ENCODE measurements at regions not wholly inside any gene's neighbourhood (a gene's known extent, or its start where the extent isn't known, plus 50 kb on each side); places are given as distances from the start of the nearest gene placed in this dataset.

- no peak for TF ChIP-seq EZH2 (IDR thresholded peaks at IDR 0.05; ENCODE audit: low read depth)
- TF ChIP-seq CTCF (conservative IDR thresholded peaks at IDR 0.05) = no peak
- Histone ChIP-seq H3K36me3 (ENCODE audit: low read depth) (no peaks in the 10 kb centered on the region), H3K4me1 (replicated peaks; ENCODE audit: insufficient read depth) (no peaks in the 10 kb centered on the region), H3K9me3 (ENCODE audit: insufficient read depth, low read depth) (no peaks in the 10 kb centered on the region), H3K4me2 (no peak overlapping the region), H3K27me3 (ENCODE audit: insufficient read depth, low read depth) (peaks cover 18% of the 10 kb centered on the region), H3K27ac (no peak overlapping the region), H3K79me2 (ENCODE audit: low read depth) (no peaks in the 10 kb centered on the region), H3K4me3 (no peak overlapping the region), H3K9me2 (ENCODE audit: insufficient read depth) (no peaks in the 10 kb centered on the region), H3F3A (ENCODE audit: insufficient read depth, low read depth) (no peaks in the 10 kb centered on the region), H2AFZ (no peak overlapping the region), H4K20me1 (ENCODE audit: insufficient read depth) (no peaks in the 10 kb centered on the region)
- no peak for DNase-seq
- CTCF ChIA-PET = no interaction called here
- no TSS peak for BruUV-seq (replicated peaks)
- intact Hi-C loops (cut with micrococcal nuclease; ENCODE audit: unreplicated experiment) = no loop called here
- POLR2A ChIA-PET (ENCODE audit: unreplicated experiment) = no interaction called here
Measured at GRCh38 chr16:82361885-82362284, 191.9 kb upstream of the MPHOSPH6 start.

GRCh38 chr16:82360024-82360783, 190.2 kb upstream of the MPHOSPH6 start:
- ChIA-PET POLR2A (ENCODE audit: unreplicated experiment) (no interaction called here), CTCF (interaction anchor here (0.5 kb wide), 1 partner anchor 384 kb away, joined by 4 read pairs; no protein-coding TSS in a partner anchor)
- intact Hi-C loops (cut with micrococcal nuclease; ENCODE audit: unreplicated experiment) = no loop called here
- no peaks in the 10 kb centered on the region for H3K79me2 ChIP-seq (ENCODE audit: low read depth)
- no peak overlapping the region for H3K4me2 ChIP-seq
- no peaks in the 10 kb centered on the region for H3K9me3 ChIP-seq (ENCODE audit: insufficient read depth, low read depth)
- H3K27ac ChIP-seq = no peak overlapping the region
- no peak for DNase-seq
- no peak for TF ChIP-seq EZH2 (IDR thresholded peaks at IDR 0.05; ENCODE audit: low read depth)
- no peak for TF ChIP-seq CTCF (conservative IDR thresholded peaks at IDR 0.05)
- H4K20me1 ChIP-seq (ENCODE audit: insufficient read depth) = no peaks in the 10 kb centered on the region
- no peaks in the 10 kb centered on the region for H3K36me3 ChIP-seq (ENCODE audit: low read depth)
- no peaks in the 10 kb centered on the region for H3K4me1 ChIP-seq (replicated peaks; ENCODE audit: insufficient read depth)
- no peak overlapping the region for H2AFZ ChIP-seq
- H3K27me3 ChIP-seq (ENCODE audit: insufficient read depth, low read depth) = peaks cover 22% of the 10 kb centered on the region
- no peaks in the 10 kb centered on the region for H3F3A ChIP-seq (ENCODE audit: insufficient read depth, low read depth)
- BruUV-seq (replicated peaks) = no TSS peak
- no peaks in the 10 kb centered on the region for H3K9me2 ChIP-seq (ENCODE audit: insufficient read depth)
- no peak overlapping the region for H3K4me3 ChIP-seq

DNA sequence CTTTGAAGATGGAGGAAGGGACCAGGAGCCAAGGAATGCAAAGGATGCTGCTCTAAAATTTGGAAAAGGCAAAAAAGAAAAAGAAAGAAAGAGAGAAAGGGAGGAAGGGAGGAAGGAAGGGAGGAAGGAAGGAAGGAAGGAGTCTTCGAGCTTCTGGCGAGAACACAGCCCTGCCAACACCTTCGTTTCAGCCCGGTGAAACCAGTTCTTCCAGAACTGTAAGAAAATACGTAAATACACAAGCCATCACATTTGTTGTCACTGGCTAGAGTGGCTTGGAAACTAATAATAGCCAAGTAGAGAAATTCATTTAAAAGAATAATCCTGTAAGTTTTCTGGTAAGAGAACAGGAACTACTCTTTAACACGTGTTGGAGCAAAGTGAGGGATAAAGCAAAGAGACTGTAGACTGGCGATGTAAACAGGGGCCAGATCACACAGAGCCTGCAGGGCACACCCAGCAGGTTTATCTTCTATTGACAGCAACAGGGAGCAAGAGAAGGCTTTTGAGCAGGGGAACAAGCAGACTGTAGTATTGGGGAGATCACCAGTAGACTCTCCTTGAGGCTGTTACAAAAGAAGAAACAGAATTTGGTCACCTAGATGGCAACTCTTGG, 188.7 kb upstream of the MPHOSPH6 start:
- Histone ChIP-seq H3K27ac (no peak overlapping the region), H3K9me3 (ENCODE audit: insufficient read depth, low read depth) (no peaks in the 10 kb centered on the region), H3K27me3 (ENCODE audit: insufficient read depth, low read depth) (peaks cover 22% of the 10 kb centered on the region), H2AFZ (no peak overlapping the region), H3K9me2 (ENCODE audit: insufficient read depth) (no peaks in the 10 kb centered on the region), H3K79me2 (ENCODE audit: low read depth) (no peaks in the 10 kb centered on the region), H3K4me3 (no peak overlapping the region), H3K4me2 (no peak overlapping the region), H3F3A (ENCODE audit: insufficient read depth, low read depth) (no peaks in the 10 kb centered on the region), H3K36me3 (ENCODE audit: low read depth) (no peaks in the 10 kb centered on the region), H4K20me1 (ENCODE audit: insufficient read depth) (no peaks in the 10 kb centered on the region), H3K4me1 (replicated peaks; ENCODE audit: insufficient read depth) (no peaks in the 10 kb centered on the region)
- DNase-seq = no peak
- POLR2A ChIA-PET (ENCODE audit: unreplicated experiment) = no interaction called here
- TF ChIP-seq EZH2 (IDR thresholded peaks at IDR 0.05; ENCODE audit: low read depth) (no peak), CTCF (conservative IDR thresholded peaks at IDR 0.05) (no peak)
- BruUV-seq (replicated peaks) = no TSS peak
- CTCF ChIA-PET = no interaction called here
- intact Hi-C loops (cut with micrococcal nuclease; ENCODE audit: unreplicated experiment) = no loop called here

Data from PC-9 (cell line).